Skeletal muscle tissue (tissue), 3 donors: ENCODE measurements at regions not wholly inside any gene's neighbourhood (a gene's known extent, or its start where the extent isn't known, plus 50 kb on each side); places are given as distances from the start of the nearest gene placed in this dataset.

Source experiments
- H3K27ac ChIP-seq: one replicate; pipeline ENCODE4 v1.7.0; 2013; ENCODE audit warnings: mild to moderate bottlenecking, low read depth, low read length, inconsistent platforms
- H3K27me3 ChIP-seq, 3 donors: one replicate each; pipeline ENCODE4 v1.7.0; 2013; ENCODE audit warnings: low read length in 3 of 3; ENCODE audit not compliant: control insufficient read depth in 3 of 3, insufficient read depth in 3 of 3
- H3K36me3 ChIP-seq, 3 donors: one replicate each; pipeline ENCODE4 v1.7.0; 2013; ENCODE audit warnings: low read length in 3 of 3; ENCODE audit not compliant: control insufficient read depth in 3 of 3, insufficient read depth in 3 of 3
- H3K4me1 ChIP-seq, 3 donors: one replicate each; pipeline ENCODE4 v1.7.0; 2013; ENCODE audit warnings: low read length in 3 of 3, mild to moderate bottlenecking in 3 of 3; ENCODE audit not compliant: control insufficient read depth in 3 of 3, insufficient read depth in 3 of 3
- H3K4me3 ChIP-seq, 3 donors: one replicate each; pipeline ENCODE4 v1.7.0; 2013; ENCODE audit warnings: low read length in 3 of 3
- H3K9ac ChIP-seq, 3 donors: one replicate each; pipeline ENCODE4 v1.7.0; 2013; ENCODE audit warnings: low read length in 3 of 3, mild to moderate bottlenecking in 3 of 3, moderate library complexity in 2 of 3, low read depth in 1 of 3
- H3K9me3 ChIP-seq, 3 donors: one replicate each; pipeline ENCODE4 v1.7.0; 2013; ENCODE audit warnings: low read length in 3 of 3; ENCODE audit not compliant: control insufficient read depth in 3 of 3
- donor health status: Osteomylitis.

- Histone ChIP-seq H3K27ac (no peak overlapping the region), H3K27me3 (no peaks in the 10 kb centered on the region), H3K9me3 (no peaks in the 10 kb centered on the region), H3K36me3 (no peaks in the 10 kb centered on the region), H3K4me1 (peaks cover 0 to 5% (median 0%) of the 10 kb centered on the region in 3 donors), H3K9ac (no peak overlapping the region), H3K4me3 (no peak overlapping the region)
Observed at GRCh38 chr10:4718544-4718943, 107.5 kb upstream of the AKR1E2 start.

- Histone ChIP-seq H3K9me3 (no peaks in the 10 kb centered on the region), H3K4me1 (peaks cover 0 to 5% (median 0%) of the 10 kb centered on the region in 3 donors), H3K9ac (no peak overlapping the region), H3K27me3 (no peaks in the 10 kb centered on the region), H3K4me3 (no peak overlapping the region), H3K36me3 (no peaks in the 10 kb centered on the region), H3K27ac (no peak overlapping the region)
Observed at GRCh38 chr10:4717670-4718069, 108.3 kb upstream of the AKR1E2 start.

GRCh38 chr10:4710858-4711257 lies 115.1 kb upstream of the AKR1E2 start:
- Histone ChIP-seq H3K27ac (no peak overlapping the region), H3K9me3 (no peaks in the 10 kb centered on the region), H3K4me3 (no peak overlapping the region), H3K36me3 (no peaks in the 10 kb centered on the region), H3K4me1 (no peaks in the 10 kb centered on the region), H3K9ac (no peak overlapping the region), H3K27me3 (no peaks in the 10 kb centered on the region)

GRCh38 chr10:4708123-4708759 lies 117.8 kb upstream of the AKR1E2 start:
- H3K27me3 ChIP-seq: no peaks in the 10 kb centered on the region

GRCh38 chr10:4707221-4707620 lies 118.8 kb upstream of the AKR1E2 start:
- no peaks in the 10 kb centered on the region for H3K36me3 ChIP-seq
- H3K27ac ChIP-seq: no peak overlapping the region
- H3K27me3 ChIP-seq: no peaks in the 10 kb centered on the region
- H3K4me3 ChIP-seq: no peak overlapping the region
- H3K9me3 ChIP-seq: no peaks in the 10 kb centered on the region
- peaks cover 0 to 2% (median 0%) of the 10 kb centered on the region in 3 donors for H3K4me1 ChIP-seq
- no peak overlapping the region for H3K9ac ChIP-seq

More at GRCh38 chr10:4708123-4708759, 117.8 kb upstream of the AKR1E2 start:
- Histone ChIP-seq H3K27ac (no peak overlapping the region), H3K4me1 (peaks cover 0 to 2% (median 0%) of the 10 kb centered on the region in 3 donors), H3K36me3 (no peaks in the 10 kb centered on the region), H3K9ac (no peak overlapping the region), H3K4me3 (no peak overlapping the region), H3K9me3 (no peaks in the 10 kb centered on the region)

- H3K27me3 ChIP-seq: no peaks in the 10 kb centered on the region
- no peaks in the 10 kb centered on the region for H3K36me3 ChIP-seq
- no peak overlapping the region for H3K27ac ChIP-seq
- H3K4me1 ChIP-seq: peaks cover 0 to 2% (median 0%) of the 10 kb centered on the region in 3 donors
- H3K9ac ChIP-seq: no peak overlapping the region
- no peaks in the 10 kb centered on the region for H3K9me3 ChIP-seq
- H3K4me3 ChIP-seq: no peak overlapping the region
Observed at GRCh38 chr10:4704034-4704545, 121.9 kb upstream of the AKR1E2 start.

GRCh38 chr10:4701016-4701415 lies 125.0 kb upstream of the AKR1E2 start:
- no peak overlapping the region for H3K27ac ChIP-seq
- peaks cover 0 to 6% (median 3%) of the 10 kb centered on the region in 3 donors for H3K4me1 ChIP-seq

GRCh38 chr10:4699950-4700730 lies 125.9 kb upstream of the AKR1E2 start:
- Histone ChIP-seq H3K9me3 (no peaks in the 10 kb centered on the region), H3K27me3 (no peaks in the 10 kb centered on the region), H3K27ac (no peak overlapping the region)

More at GRCh38 chr10:4701016-4701415, 125.0 kb upstream of the AKR1E2 start:
- Histone ChIP-seq H3K4me3 (no peak overlapping the region), H3K36me3 (no peaks in the 10 kb centered on the region), H3K27me3 (no peaks in the 10 kb centered on the region), H3K9me3 (no peaks in the 10 kb centered on the region), H3K9ac (no peak overlapping the region)

GRCh38 chr10:4698075-4698474 lies 127.9 kb upstream of the AKR1E2 start:
- Histone ChIP-seq H3K4me1 (peaks cover 0 to 4% (median 3%) of the 10 kb centered on the region in 3 donors), H3K9ac (no peak overlapping the region), H3K9me3 (no peaks in the 10 kb centered on the region), H3K27me3 (no peaks in the 10 kb centered on the region), H3K4me3 (no peak overlapping the region), H3K36me3 (no peaks in the 10 kb centered on the region), H3K27ac (no peak overlapping the region)

More at GRCh38 chr10:4699950-4700730, 125.9 kb upstream of the AKR1E2 start:
- H3K9ac ChIP-seq: no peak overlapping the region
- H3K36me3 ChIP-seq: no peaks in the 10 kb centered on the region
- H3K4me3 ChIP-seq: no peak overlapping the region
- peaks cover 0 to 6% (median 3%) of the 10 kb centered on the region in 3 donors for H3K4me1 ChIP-seq

- Histone ChIP-seq H3K9me3 (no peaks in the 10 kb centered on the region), H3K27ac (no peak overlapping the region), H3K4me1 (peaks cover 0 to 4% (median 3%) of the 10 kb centered on the region in 3 donors), H3K9ac (no peak overlapping the region), H3K4me3 (no peak overlapping the region), H3K27me3 (no peaks in the 10 kb centered on the region), H3K36me3 (no peaks in the 10 kb centered on the region)
Observed at GRCh38 chr10:4696186-4696585, 129.8 kb upstream of the AKR1E2 start.
